Fibroblast of skin of right quadriceps (primary cell): ENCODE measurements at regions not wholly inside any gene's neighbourhood (a gene's known extent, or its start where the extent isn't known, plus 50 kb on each side); places are given as distances from the start of the nearest gene placed in this dataset.

Experiments
- DNase-seq: peaks from one replicate; pipeline ENCODE4 v3.0.0-alpha.2; 2013

GRCh38 chr22:49562685-49563249 lies 264.9 kb downstream of the BRD1 start:
- DNase-seq, result no peak

- DNase-seq, result no peak
Observed at GRCh38 chr22:49561976-49562375, 265.7 kb downstream of the BRD1 start.

DNA sequence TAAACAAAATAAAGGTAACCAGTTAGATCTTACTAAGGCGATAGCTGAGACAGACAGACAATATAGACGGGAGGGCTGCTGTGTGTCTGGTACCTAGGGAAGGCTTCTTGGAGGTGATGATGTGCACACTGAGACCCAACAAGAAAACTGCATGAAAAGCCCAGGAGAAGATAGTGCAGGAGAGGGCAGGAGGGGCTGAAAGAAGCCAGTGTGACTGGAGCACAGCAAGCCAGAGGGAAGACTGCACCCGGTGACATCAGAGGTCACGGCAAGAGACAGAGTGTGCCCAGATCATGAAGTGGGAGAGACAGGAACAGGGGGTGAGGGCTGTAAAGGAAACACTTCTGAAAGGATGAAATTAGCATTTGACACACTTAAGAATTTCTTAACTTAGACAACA lies 266.3 kb downstream of the BRD1 start:
- no peak for DNase-seq

DNA sequence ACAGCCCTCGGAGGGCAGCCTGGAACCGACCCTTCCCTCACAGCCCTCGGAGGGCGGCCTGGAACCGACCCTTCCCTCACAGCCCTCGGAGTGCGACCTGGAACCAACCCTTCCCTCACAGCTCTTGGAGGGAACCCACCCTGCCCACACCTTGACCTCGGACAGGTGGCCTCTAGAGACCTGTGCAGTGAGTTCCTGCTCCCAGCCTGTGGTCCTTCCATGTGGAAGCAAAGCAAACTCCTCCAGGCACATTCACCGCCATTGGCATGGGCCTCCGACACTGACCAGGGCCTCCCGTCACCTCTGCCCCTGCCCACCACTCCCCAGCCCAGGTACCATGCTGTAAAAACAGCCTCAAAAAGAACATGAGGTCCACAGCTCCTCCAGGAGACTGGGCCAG lies 272.1 kb downstream of the BRD1 start:
- no peak for DNase-seq

DNA sequence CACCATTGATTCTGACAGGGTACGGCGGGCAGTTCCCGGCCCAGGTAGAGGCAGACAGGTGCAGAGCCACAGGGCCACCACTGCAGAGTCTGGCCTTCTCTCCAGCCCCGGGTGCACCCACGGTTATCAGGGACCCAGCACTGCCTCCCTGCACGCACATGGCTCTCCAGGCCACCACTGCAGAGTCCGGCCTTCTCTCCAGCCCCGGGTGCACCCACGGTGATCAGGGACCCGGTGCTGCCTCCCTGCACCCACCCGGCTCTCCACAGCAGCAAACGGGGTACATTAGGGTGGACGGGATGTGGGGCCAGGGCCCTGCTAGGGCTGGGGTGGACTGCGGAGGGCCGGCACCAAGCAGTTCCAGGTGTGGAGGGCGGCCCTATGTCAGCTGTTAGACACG lies 272.9 kb downstream of the BRD1 start:
- DNase-seq, result no peak

- DNase-seq, result no peak
Observed at GRCh38 chr22:49554296-49554625, 273.4 kb downstream of the BRD1 start.

DNA sequence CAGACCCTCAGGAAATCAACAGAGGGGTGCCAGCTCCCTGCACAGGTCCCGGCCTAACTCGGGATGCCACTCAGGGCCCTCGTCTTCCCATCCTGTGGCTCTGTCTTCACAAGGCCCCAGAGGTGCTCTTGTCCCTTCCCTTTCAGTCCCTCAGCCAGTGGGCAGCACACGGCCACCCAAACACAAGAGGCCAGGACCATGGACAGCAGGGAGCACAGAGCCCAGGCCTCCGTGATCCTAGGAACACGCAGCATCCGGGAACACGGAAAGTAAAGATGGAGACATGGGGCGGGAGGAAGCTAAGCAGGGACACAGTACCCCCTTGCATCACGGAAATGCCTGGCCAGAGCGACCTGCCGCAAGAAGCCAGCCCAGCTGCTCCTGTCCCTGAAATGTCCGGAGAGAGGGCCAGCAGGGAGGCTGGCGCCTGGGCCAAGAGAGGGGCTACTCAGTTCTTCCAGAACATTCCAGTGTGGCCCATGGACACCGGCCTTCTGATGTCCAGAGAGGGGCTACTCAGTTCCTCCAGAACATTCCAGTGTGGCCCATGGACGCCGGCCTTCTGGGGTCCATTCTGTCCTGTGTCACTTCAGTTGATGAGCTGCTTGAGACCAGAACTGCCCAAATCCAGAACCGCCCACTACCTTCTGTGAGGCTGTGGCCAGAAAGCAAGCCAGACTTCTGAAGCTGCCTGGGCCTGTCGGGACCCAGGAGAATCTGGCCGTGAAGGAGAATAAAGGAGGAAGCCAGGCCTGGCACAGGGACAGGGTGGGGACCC lies 274.0 kb downstream of the BRD1 start:
- no peak for DNase-seq

DNA sequence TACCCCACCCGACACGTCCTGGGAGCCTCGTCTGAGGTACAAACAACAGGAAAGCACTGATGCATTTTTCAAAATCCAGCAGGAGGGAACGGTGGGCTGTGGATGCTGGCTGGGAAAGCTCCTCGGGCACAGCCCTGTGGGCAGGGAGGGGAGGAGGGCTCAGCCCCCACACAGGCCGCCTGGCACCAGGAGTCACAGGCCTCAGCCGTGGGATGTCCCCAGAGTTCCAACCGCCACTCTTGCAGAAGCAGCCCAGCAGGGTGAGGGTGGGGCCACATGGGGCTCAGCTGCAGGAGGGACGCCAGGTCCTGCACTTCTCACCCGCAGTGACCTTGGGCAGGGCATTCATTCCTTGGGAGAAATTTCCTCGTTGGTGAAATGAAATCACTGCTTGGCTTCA lies 274.6 kb downstream of the BRD1 start:
- DNase-seq, result no peak

DNA sequence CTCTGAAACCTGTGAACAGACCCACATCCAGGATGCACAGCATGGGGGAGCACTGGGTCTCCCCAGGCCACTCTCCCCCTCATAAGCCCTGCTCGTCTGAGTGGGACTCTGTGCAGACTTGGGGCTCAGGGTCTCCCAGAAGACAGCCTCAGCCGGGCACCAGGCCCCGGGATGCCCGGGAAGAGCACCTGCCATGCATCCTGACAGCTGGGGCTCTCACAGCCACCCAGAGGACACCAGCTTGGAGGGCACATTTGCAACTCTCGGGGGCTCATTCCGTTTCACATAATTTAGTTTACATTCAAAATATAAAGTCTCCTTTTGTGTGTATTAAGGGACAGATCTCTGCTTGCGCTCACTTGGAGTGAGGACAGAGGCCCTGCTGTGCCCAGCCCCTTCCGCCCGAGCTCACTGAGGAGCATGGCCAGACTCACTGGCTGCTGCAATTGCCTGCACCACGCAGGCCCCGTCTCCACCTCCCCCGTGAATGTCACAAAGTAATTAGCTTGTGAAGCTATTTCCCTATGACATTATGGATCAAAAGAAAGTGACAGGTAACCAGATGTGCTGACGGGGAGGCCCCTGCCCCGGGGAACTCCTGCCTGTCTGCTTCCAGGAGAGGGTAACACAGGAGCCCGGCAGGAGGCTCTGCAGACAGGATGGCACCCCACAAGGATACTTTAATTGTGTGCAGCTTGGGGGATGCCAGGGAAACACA lies 275.6 kb downstream of the BRD1 start:
- no peak for DNase-seq

DNA sequence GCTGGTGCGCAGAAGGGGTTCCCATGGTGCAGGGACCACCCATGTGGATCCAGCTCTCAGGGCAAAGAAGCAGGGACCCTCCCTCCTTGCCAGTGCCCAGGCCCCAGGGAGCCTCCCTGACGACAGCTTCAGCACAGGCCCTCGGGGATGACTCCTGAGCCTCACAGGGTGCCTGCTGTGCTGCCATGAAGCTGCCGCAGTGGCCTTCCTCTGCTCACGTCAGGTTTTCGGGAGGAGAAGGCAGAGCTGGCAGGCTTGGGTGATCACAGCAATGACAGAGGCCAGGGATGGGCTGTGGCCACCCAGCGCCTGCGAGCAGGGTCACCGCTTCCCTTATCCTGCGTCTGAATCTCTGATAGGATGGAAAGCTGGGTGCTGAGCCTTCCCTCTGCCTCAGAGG lies 276.2 kb downstream of the BRD1 start:
- no peak for DNase-seq

- DNase-seq, result no peak
Observed at GRCh38 chr22:49550766-49551362, 276.8 kb downstream of the BRD1 start.

DNA sequence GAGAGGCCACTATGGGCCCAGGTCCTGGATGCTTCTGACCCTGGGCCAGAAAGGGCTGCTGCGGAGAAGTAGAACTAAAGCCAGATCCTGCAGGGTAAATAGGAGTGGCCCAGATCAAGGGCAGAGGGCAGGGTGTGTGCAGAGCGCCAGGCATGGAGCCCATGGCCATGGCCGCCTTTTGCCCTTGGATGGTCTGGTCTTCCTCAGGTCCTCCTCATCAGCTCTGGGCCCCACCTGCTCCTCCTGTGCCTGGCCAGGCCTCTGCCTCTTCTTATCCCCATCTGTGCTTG lies 277.6 kb downstream of the BRD1 start:
- DNase-seq, result no peak

- no peak for DNase-seq
Observed at GRCh38 chr22:49549256-49550140, 278.2 kb downstream of the BRD1 start.

GRCh38 chr22:49548356-49549202 lies 279.1 kb downstream of the BRD1 start:
- no peak for DNase-seq

DNA sequence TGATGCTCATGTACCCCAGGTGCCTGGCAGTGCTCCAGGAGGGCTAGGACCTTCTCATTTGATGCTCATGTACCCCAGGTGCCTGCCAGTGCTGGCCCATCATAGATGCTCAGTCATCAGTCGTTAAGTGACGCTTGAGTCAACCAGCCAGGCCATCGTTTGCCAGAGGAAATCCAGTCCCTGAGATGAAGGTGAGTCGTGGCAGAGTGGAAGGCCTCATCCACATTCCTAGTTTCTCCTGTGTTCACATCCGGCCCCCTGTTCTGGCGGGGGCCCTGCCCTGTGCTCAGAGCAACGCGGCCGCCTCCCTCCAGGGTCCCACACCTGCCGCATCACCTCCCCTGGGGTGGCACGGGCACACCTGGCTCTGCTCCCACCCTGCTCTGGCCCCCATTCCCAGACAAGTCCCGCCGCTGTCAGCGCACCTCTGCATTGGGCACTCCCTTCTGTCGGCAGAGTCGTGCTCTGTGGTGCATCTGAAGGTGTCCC lies 279.9 kb downstream of the BRD1 start:
- DNase-seq, result no peak

- no peak for DNase-seq
Observed at GRCh38 chr22:49546811-49547585, 280.7 kb downstream of the BRD1 start.

DNA sequence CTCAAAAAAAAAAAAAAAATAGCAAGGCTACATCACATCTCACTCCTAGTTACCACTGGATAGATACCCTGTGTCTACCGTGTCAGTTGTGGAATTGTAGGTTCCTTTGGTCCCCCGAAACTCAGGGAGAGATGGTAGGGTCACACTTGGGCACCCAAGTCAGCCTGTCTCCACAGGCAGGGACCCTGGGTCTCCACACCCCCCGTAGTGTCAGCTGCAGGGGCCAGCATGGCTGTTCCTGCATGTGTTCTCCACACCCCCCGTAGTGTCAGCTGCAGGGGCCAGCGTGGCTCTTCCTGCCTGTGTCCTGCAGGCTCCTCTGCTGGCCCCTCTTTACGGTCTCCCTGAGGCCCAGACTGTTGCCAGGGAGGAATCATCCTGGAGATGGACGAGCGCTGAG lies 282.1 kb downstream of the BRD1 start:
- no peak for DNase-seq

GRCh38 chr22:49544286-49544685 lies 283.4 kb downstream of the BRD1 start:
- no peak for DNase-seq

GRCh38 chr22:49543876-49544275 lies 283.8 kb downstream of the BRD1 start:
- no peak for DNase-seq

GRCh38 chr22:49541693-49542230 lies 285.9 kb downstream of the BRD1 start:
- DNase-seq, result no peak
